ENCODE measurements at regions not wholly inside any gene's neighbourhood (a gene's known extent, or its start where the extent isn't known, plus 50 kb on each side); places are given as distances from the start of the nearest gene placed in this dataset.

GRCh38 chr5:28012538-28012937, 974.2 kb upstream of the CDH9 start:
- Mint-ChIP-seq H3K27ac (ENCODE audit: unreplicated experiment) (no peak overlapping the region), H3K9me3 (ENCODE audit: low read depth) (peaks cover 51% of the 10 kb centered on the region)

DNA sequence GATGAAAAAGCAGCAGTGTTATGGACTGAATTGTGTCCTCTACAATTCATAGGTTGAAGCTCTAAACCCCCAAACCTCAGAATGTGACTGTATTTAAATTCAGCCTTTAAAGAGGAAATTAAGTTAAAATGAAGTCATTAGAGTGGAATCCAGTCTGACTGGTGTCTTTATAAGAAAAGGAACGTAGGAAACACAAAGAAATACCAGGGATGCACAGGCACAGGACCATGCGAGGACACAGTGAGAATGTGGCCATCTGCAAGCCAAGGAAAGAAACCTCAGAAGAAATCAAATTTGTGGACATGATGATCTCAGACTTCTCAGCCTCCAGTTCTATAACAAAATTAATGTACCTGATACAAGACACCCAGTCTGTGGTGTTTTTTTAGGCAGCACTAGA, 971.2 kb upstream of the CDH9 start:
- Mint-ChIP-seq H3K36me3 (ENCODE audit: low read depth) (no peaks in the 10 kb centered on the region), H3K4me3 (ENCODE audit: unreplicated experiment) (no peak overlapping the region), H3K4me1 (ENCODE audit: low read depth) (no peaks in the 10 kb centered on the region), H3K27me3 (ENCODE audit: low read depth) (no peaks in the 10 kb centered on the region), H3K27ac (ENCODE audit: unreplicated experiment) (no peak overlapping the region), H3K9me3 (ENCODE audit: low read depth) (peaks cover 61% of the 10 kb centered on the region)
- TF ChIP-seq CTCF (IDR thresholded peaks at IDR 0.05): no peak
- no peak for DNase-seq (ENCODE audit: low spot score)

More at GRCh38 chr5:28012538-28012937, 974.2 kb upstream of the CDH9 start:
- no peaks in the 10 kb centered on the region for H3K27me3 Mint-ChIP-seq (ENCODE audit: low read depth)
- H3K4me3 Mint-ChIP-seq (ENCODE audit: unreplicated experiment): no peak overlapping the region
- TF ChIP-seq CTCF (IDR thresholded peaks at IDR 0.05): no peak
- no peak for DNase-seq (ENCODE audit: low spot score)
- no peaks in the 10 kb centered on the region for H3K4me1 Mint-ChIP-seq (ENCODE audit: low read depth)
- no peaks in the 10 kb centered on the region for H3K36me3 Mint-ChIP-seq (ENCODE audit: low read depth)

DNA sequence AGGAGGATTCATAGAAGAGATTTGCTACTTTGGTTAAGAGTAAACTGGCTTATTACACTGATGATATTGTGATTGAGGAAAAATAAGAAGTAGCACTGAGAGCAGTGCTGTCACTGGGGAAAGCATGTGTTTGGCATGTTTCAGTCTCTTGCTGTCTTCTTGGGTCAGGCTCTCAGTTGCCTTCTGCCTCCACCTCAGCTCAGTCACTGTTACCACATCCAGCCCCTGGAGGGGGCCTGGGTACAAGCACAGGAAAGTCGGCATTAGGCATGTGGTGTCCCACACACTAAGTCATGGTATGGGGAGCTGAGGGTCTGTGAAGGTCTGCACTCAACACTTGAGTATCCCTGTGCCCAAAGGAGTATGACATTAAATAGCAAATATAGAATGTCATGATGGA, 958.3 kb upstream of the CDH9 start:
- peaks cover 14% of the 10 kb centered on the region for H3K9me3 Mint-ChIP-seq (ENCODE audit: low read depth)
- H3K27me3 Mint-ChIP-seq (ENCODE audit: low read depth): no peaks in the 10 kb centered on the region
- no peak overlapping the region for H3K27ac Mint-ChIP-seq (ENCODE audit: unreplicated experiment)
- no peaks in the 10 kb centered on the region for H3K4me1 Mint-ChIP-seq (ENCODE audit: low read depth)
- H3K4me3 Mint-ChIP-seq (ENCODE audit: unreplicated experiment): no peak overlapping the region
- no peak for DNase-seq (ENCODE audit: low spot score)
- TF ChIP-seq CTCF (IDR thresholded peaks at IDR 0.05): no peak
- no peaks in the 10 kb centered on the region for H3K36me3 Mint-ChIP-seq (ENCODE audit: low read depth)

GRCh38 chr5:27995867-27996266, 957.5 kb upstream of the CDH9 start:
- no peak for TF ChIP-seq CTCF (IDR thresholded peaks at IDR 0.05)
- peaks cover 14% of the 10 kb centered on the region for H3K9me3 Mint-ChIP-seq (ENCODE audit: low read depth)
- no peaks in the 10 kb centered on the region for H3K4me1 Mint-ChIP-seq (ENCODE audit: low read depth)
- H3K27me3 Mint-ChIP-seq (ENCODE audit: low read depth): no peaks in the 10 kb centered on the region
- no peak for DNase-seq (ENCODE audit: low spot score)
- no peak overlapping the region for H3K4me3 Mint-ChIP-seq (ENCODE audit: unreplicated experiment)
- no peak overlapping the region for H3K27ac Mint-ChIP-seq (ENCODE audit: unreplicated experiment)
- no peaks in the 10 kb centered on the region for H3K36me3 Mint-ChIP-seq (ENCODE audit: low read depth)

DNA sequence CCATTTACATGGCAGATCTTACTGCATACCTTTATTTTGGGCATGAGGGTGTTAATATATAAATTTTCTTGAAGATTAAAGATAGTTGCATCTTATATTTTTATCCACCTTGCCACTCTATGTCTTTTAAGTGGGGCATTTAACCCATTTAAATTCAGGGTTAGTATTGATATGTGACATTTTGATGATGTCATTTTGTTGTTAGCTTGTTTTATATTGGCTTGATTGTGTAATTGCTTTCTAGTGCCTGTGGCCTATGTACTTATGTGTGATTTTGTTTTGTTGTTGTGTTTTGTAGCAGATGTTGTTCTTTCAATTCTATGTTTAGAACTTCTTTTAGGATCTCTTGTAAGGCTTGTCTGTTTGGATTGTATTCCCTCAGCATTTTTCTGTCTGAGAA, 939.9 kb upstream of the CDH9 start:
- no peak overlapping the region for H3K4me3 Mint-ChIP-seq (ENCODE audit: unreplicated experiment)
- no peaks in the 10 kb centered on the region for H3K4me1 Mint-ChIP-seq (ENCODE audit: low read depth)
- H3K36me3 Mint-ChIP-seq (ENCODE audit: low read depth): no peaks in the 10 kb centered on the region
- TF ChIP-seq CTCF (IDR thresholded peaks at IDR 0.05): no peak
- H3K9me3 Mint-ChIP-seq (ENCODE audit: low read depth): peaks cover 22% of the 10 kb centered on the region
- no peak overlapping the region for H3K27ac Mint-ChIP-seq (ENCODE audit: unreplicated experiment)
- DNase-seq (ENCODE audit: low spot score): no peak
- H3K27me3 Mint-ChIP-seq (ENCODE audit: low read depth): no peaks in the 10 kb centered on the region
